Endothelial cell of umbilical vein (primary cell): ENCODE measurements at regions not wholly inside any gene's neighbourhood (a gene's known extent, or its start where the extent isn't known, plus 50 kb on each side); places are given as distances from the start of the nearest gene placed in this dataset.

Source experiments
- BruUV-seq: library from RNA; stranded (reverse); fragments of 400-500 nt; replicated peaks from 2 replicates; lab custom pipeline; 2021; lab: Mats Ljungman, UMichigan
- CTCF ChIA-PET: fragments of 300-600, 350-600 bp; sonication (Branson Sonifier 250); formaldehyde crosslinking; loops from one replicate; lab custom pipeline; 2021; ENCODE audit warnings: antibody characterized with exemption, inconsistent platforms; lab: Charles Lee
- POLR2A ChIA-PET: fragments of 300-600, 350-600 bp; sonication (Branson Sonifier 250); formaldehyde crosslinking; loops from one replicate; lab custom pipeline; 2021; ENCODE audit warnings: antibody characterized with exemption, inconsistent platforms; lab: Charles Lee
- DNase-seq: peaks from one replicate; pipeline ENCODE4 v3.0.0-alpha.2; 2011; ENCODE audit warnings: low read depth, low spot score
- FAIRE-seq: peaks from 2 replicates; lab custom pipeline; 2011; peaks lifted over from hg19 to GRCh38; lab: Jason Lieb, UNC
- H2AFZ ChIP-seq: 2 replicates; pipeline ENCODE4 v1.6.0; 2012; ENCODE audit warnings: low read depth, low read length, control low read depth, inconsistent platforms
- H3K27ac ChIP-seq: 2 replicates; pipeline ENCODE4 v1.5.1; 2011; ENCODE audit warnings: low read depth, mild to moderate bottlenecking, control low read depth, low read length, moderate library complexity; ENCODE audit not compliant: insufficient read depth
- H3K27me3 ChIP-seq, 2 experiments: 2 replicates each; pipeline versions ENCODE4 v1.6.0 to v1.6.1; 2011; ENCODE audit warnings: low read length in 2 of 2, mixed read lengths in 1 of 2; ENCODE audit not compliant: control insufficient read depth in 2 of 2, insufficient read depth in 2 of 2
- H3K36me3 ChIP-seq, 2 experiments: 2 replicates in 1 of 2; 3 replicates in 1 of 2; pipeline ENCODE4 v1.5.1; 2011; ENCODE audit warnings: low read length in 2 of 2, mild to moderate bottlenecking in 1 of 2, moderate library complexity in 1 of 2; ENCODE audit not compliant: control insufficient read depth in 2 of 2, insufficient read depth in 2 of 2; ENCODE audit errors: extremely low read depth in 1 of 2
- H3K4me1 ChIP-seq: 3 replicates; pipeline ENCODE4 v1.5.1; 2011; ENCODE audit warnings: mild to moderate bottlenecking, low read length; ENCODE audit not compliant: control insufficient read depth, insufficient read depth; ENCODE audit errors: extremely low read depth
- H3K4me2 ChIP-seq: 2 replicates; pipeline ENCODE4 v1.6.1; 2011; ENCODE audit warnings: low read length, control low read depth, mixed read lengths; ENCODE audit not compliant: insufficient read depth
- H3K4me3 ChIP-seq, 3 experiments: fragments of 200-600 bp in 1 of 3; sonication (generic), shearing (Covaris generic) in 1 of 3; replicated peaks in 1 of 3; 2 replicates each; pipeline ENCODE4 v1.5.1; 2011 to 2016; ENCODE audit warnings: control low read depth in 3 of 3, low read length in 3 of 3, mild to moderate bottlenecking in 2 of 3, inconsistent platforms in 1 of 3, low read depth in 1 of 3, moderate library complexity in 1 of 3; ENCODE audit not compliant: insufficient read depth in 1 of 3
- H3K79me2 ChIP-seq: 2 replicates; pipeline ENCODE4 v1.6.0; 2012; ENCODE audit warnings: low read length, inconsistent platforms; ENCODE audit not compliant: control insufficient read depth, insufficient read depth
- H3K9ac ChIP-seq: replicated peaks from 2 replicates; pipeline ENCODE3; 2011; ENCODE audit warnings: low read length, control low read depth; ENCODE audit not compliant: insufficient read depth; ENCODE audit errors: extremely low read depth
- H3K9me1 ChIP-seq: replicated peaks from 3 replicates; pipeline ENCODE4 v1.6.0; 2011; ENCODE audit warnings: mild to moderate bottlenecking, low read length; ENCODE audit not compliant: control insufficient read depth, insufficient read depth; ENCODE audit errors: extremely low read depth
- H3K9me3 ChIP-seq: replicated peaks from 2 replicates; pipeline ENCODE4 v1.5.1; 2012; ENCODE audit warnings: low read length, inconsistent platforms; ENCODE audit not compliant: control insufficient read depth, insufficient read depth
- H4K20me1 ChIP-seq: replicated peaks from 2 replicates; pipeline ENCODE3; 2011; ENCODE audit warnings: mild to moderate bottlenecking, low read length; ENCODE audit not compliant: control insufficient read depth, insufficient read depth; ENCODE audit errors: extremely low read depth
- EZH2 ChIP-seq: IDR thresholded peaks from 2 replicates; pipeline ENCODE4 v1.6.1; 2012; ENCODE audit warnings: borderline replicate concordance, low read depth, mild to moderate bottlenecking, moderate library complexity, low read length, inconsistent platforms; ENCODE audit not compliant: severe bottlenecking
- FOS ChIP-seq: IDR thresholded peaks from 2 replicates; pipeline ENCODE4 v1.6.1; 2011; ENCODE audit warnings: mild to moderate bottlenecking, low read length, moderate library complexity, borderline replicate concordance; ENCODE audit not compliant: insufficient read depth
- GATA2 ChIP-seq: IDR thresholded peaks from 2 replicates; pipeline ENCODE4 v1.7.0; 2011; ENCODE audit warnings: low read depth, mild to moderate bottlenecking, moderate library complexity, mixed read lengths, low read length; ENCODE audit not compliant: insufficient read length, insufficient read depth
- JUN ChIP-seq: IDR thresholded peaks from 2 replicates; pipeline ENCODE4 v1.6.1; 2011; ENCODE audit warnings: borderline replicate concordance, low read depth; ENCODE audit not compliant: insufficient read length, insufficient read depth
- MAX ChIP-seq: IDR thresholded peaks from 2 replicates; pipeline ENCODE4 v1.6.1; 2011; ENCODE audit not compliant: insufficient read depth, insufficient read length
- MYC ChIP-seq: IDR thresholded peaks from one replicate; pipeline ENCODE4 v1.6.1; 2011; ENCODE audit warnings: mild to moderate bottlenecking, low read depth, low read length
- POLR2A ChIP-seq: IDR thresholded peaks from 2 replicates; pipeline ENCODE4 v1.6.1; 2012; ENCODE audit warnings: low read depth, mild to moderate bottlenecking, control low read depth, low read length
- POLR2AphosphoS5 ChIP-seq: IDR thresholded peaks from 2 replicates; pipeline ENCODE4 v1.6.1; 2012; ENCODE audit warnings: low read depth, mild to moderate bottlenecking, control low read depth, low read length, moderate library complexity; ENCODE audit not compliant: insufficient read depth
- dilution Hi-C: fragments of 300-500 bp; cut with MboI; formaldehyde crosslinking; loops from one replicate; pipeline ENCODE4 v1.15.0; 2019; ENCODE audit warnings: low sequenced_read_pairs; ENCODE audit not compliant: extremely low pct_ligation_motif_present
- intact Hi-C: fragments of 100-400 bp; cut with micrococcal nuclease; formaldehyde crosslinking; loops from one replicate; pipeline ENCODE4 v1.10.0; 2022
- TF ChIP-seq, protein P1 (sequence below), 2 donors: IDR thresholded peaks; 1 replicate in 1 of 2; 2 replicates in 1 of 2; pipeline ENCODE4 v1.5.1; 2011; ENCODE audit warnings: low read length in 2 of 2, mild to moderate bottlenecking in 2 of 2, moderate library complexity in 2 of 2, control low read depth in 1 of 2, inconsistent platforms in 1 of 2, low read depth in 1 of 2; ENCODE audit not compliant: insufficient read depth in 1 of 2; ENCODE audit errors: extremely low read depth in 1 of 2

DNA sequence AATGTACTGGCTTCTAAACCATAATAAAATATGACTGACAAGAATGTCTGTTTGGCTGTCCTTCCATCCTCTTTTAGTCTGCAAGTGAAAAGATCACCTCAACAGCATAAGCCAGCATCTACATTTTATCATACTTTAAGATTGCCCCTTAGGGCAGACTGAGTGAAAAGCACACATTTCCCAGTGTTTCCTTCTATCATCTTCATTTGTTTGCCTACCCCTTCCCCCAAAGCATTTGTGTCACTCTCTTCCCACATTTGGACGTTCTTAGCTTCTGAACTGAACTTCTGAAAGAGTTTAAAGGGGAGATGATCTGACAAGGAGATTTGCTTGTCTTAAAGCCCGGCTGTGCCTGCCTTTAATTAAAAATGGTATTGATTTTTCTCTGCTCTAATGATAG, 322.2 kb downstream of the SPATA17 start:
- no peaks in the 10 kb centered on the region for H3K4me1 ChIP-seq
- ChIA-PET POLR2A (no interaction called here), CTCF (no interaction called here)
- no peaks in the 10 kb centered on the region for H3K36me3 ChIP-seq
- no peak overlapping the region for H2AFZ ChIP-seq
- no peaks in the 10 kb centered on the region for H3K9me1 ChIP-seq
- no peak overlapping the region for H3K9ac ChIP-seq
- no peaks in the 10 kb centered on the region for H3K27me3 ChIP-seq
- BruUV-seq = no TSS peak
- dilution Hi-C loops (no loop called here), intact Hi-C loops (no loop called here)
- H3K4me3 ChIP-seq = no peak overlapping the region
- no peaks in the 10 kb centered on the region for H3K9me3 ChIP-seq
- DNase-seq (no peak), FAIRE-seq (no peak)
- no peaks in the 10 kb centered on the region for H4K20me1 ChIP-seq
- H3K4me2 ChIP-seq = no peak overlapping the region
- no peak overlapping the region for H3K27ac ChIP-seq
- H3K79me2 ChIP-seq = no peaks in the 10 kb centered on the region
- TF ChIP-seq FOS (no peak), EZH2 (no peak), MAX (no peak), POLR2AphosphoS5 (no peak), MYC (no peak), POLR2A (no peak), GATA2 (no peak), JUN (no peak)
- TF ChIP-seq, protein P1, sequence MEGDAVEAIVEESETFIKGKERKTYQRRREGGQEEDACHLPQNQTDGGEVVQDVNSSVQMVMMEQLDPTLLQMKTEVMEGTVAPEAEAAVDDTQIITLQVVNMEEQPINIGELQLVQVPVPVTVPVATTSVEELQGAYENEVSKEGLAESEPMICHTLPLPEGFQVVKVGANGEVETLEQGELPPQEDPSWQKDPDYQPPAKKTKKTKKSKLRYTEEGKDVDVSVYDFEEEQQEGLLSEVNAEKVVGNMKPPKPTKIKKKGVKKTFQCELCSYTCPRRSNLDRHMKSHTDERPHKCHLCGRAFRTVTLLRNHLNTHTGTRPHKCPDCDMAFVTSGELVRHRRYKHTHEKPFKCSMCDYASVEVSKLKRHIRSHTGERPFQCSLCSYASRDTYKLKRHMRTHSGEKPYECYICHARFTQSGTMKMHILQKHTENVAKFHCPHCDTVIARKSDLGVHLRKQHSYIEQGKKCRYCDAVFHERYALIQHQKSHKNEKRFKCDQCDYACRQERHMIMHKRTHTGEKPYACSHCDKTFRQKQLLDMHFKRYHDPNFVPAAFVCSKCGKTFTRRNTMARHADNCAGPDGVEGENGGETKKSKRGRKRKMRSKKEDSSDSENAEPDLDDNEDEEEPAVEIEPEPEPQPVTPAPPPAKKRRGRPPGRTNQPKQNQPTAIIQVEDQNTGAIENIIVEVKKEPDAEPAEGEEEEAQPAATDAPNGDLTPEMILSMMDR (IDR thresholded peaks at IDR 0.05; ENCODE audit: extremely low read depth in 1 of 2, insufficient read depth in 1 of 2, low read depth in 1 of 2, low read length in 2 of 2) = no peak
